HG02588 (cell line): ENCODE measurements at regions not wholly inside any gene's neighbourhood (a gene's known extent, or its start where the extent isn't known, plus 50 kb on each side); places are given as distances from the start of the nearest gene placed in this dataset.

Experiments
- ATAC-seq: cut with Tn5 transposase; IDR thresholded peaks from one replicate; pipeline ENCODE4 v1.9.1; 2021; ENCODE audit warnings: mild to moderate bottlenecking, moderate library complexity; ENCODE audit not compliant: unreplicated experiment

DNA sequence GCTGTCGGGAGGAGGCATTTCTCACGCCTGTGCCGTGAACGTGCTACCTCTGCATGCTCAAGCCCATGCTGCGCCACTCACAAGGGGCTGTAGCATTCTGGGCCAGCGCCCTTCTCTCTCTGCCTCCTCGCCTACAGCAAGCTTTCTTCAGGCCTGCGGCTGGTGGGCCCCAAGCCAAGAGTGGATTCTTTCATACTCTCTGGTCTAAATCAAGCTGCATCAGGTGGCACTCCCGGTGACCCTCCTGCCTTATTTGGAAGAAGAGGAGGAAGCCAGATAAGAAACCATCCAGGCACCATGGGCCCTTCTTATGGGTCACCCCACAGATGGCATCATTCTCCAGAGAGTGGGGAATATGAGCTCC, 86.7 kb upstream of the DUSP5 start:
- no peak for ATAC-seq

DNA sequence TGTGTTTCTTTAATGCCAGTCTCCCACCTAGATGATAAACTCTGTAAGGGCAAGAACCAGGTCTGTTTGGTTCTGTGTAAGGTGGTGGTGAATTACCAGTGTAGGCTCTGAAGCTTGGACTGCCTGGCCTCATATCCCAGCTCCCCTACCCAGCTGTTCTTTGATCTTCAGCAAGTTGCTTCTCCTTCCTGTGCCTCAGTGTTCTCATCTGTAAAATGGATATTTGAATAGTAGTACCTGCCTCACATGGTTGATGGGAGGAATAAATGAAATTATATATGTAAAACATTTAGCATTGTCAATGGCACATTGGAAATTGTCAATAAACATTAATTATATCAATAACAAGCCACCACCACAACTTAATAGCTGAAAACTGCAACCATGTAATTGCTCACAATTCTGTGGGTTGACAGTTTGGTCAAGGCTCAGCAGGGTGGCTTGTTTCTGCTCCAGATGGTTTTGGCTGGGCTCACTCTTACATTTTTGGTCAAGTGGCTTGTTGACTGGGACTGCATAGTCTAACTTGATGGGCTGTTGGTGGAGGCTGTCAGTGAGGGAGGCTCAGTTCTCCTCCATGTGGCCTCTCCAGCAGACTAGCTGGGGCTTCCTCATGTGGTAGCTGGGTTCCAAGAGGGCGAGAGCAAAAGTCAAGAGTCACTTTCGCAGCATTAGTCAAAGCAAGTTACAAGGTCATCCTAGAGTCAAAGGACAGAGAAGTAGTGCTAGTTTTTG, 84.5 kb upstream of the DUSP5 start:
- no peak for ATAC-seq

DNA sequence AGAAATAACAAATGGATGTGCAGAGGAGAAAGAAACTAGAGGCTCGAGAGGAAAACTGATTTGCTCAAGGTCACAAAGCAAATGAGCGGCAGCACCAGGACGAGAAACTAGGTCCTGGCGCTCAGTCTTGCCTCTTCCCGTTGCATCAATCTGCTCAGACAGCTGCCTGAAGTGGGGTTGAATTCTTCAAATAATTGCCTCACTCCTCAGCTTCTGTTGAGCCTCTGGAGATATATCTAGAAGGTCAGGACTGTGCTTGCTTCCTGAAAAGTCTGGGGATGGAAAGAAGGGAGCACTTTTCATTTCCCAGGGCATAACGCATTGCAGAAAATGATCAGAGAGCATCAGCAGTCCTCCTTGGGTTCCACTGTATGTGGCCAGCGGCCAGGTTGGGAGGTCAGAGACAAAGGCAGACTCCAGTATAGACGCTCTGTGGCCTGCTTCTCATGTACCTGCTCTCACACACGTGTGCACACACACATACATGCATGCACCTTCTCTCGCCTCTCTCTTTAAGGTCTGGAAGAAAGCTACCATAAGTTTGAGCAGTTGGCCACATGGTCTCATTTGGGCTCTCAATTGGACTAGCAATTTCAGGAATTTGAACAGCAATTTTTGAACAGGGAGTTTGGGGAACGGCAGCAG, 83.7 kb upstream of the DUSP5 start:
- ATAC-seq: peak; percentile 5

GRCh38 chr10:110414548-110415309, 83.0 kb upstream of the DUSP5 start:
- ATAC-seq: peak; percentile 84

- no peak for ATAC-seq
These were observed 81.9 kb upstream of the DUSP5 start for GRCh38 chr10:110415809-110416208.

- no peak for ATAC-seq
These were observed 80.7 kb upstream of the DUSP5 start for GRCh38 chr10:110416776-110417711.

DNA sequence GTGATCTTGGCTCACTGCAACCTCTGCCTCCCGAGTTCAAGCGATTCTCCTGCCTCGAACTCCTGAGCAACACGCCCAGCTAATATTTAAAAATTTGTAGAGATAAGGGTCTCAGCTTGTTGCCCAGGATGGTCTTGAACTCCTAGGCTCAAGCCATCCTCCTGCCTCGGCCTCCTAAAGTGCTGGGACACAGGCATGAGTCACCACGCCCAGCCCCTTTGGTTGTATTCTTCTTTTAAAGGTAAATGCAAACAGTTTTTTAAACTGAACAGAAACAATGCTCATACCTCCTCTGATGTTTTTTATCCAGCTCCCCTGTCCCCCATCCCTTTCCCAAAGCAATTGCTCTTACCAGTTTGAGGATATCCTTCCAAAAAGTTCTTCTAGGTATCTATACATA, 79.5 kb upstream of the DUSP5 start:
- no peak for ATAC-seq

DNA sequence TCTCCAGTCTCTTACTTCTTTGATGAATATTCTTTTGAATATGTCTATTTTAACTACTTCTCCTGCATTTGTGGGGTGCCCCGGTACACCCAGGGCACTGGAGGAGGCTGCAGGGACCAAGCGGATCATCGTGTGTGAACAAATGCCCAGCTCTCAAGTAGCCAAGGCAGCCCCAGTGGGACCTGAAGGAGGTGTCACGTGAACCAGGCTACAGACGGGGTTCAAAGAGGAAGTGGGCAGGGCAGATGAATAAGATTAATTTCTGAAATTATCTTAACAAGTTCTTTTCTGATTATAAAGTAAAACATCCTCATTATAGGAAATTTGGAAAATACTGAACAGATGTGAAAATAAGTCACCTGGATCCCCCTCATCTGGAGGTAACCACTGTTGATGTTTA, 78.4 kb upstream of the DUSP5 start:
- no peak for ATAC-seq

- no peak for ATAC-seq
These were observed 77.1 kb upstream of the DUSP5 start for GRCh38 chr10:110420401-110421193.

- ATAC-seq: no peak
These were observed 76.1 kb upstream of the DUSP5 start for GRCh38 chr10:110421512-110422138.

GRCh38 chr10:110422548-110422947, 75.2 kb upstream of the DUSP5 start:
- no peak for ATAC-seq

DNA sequence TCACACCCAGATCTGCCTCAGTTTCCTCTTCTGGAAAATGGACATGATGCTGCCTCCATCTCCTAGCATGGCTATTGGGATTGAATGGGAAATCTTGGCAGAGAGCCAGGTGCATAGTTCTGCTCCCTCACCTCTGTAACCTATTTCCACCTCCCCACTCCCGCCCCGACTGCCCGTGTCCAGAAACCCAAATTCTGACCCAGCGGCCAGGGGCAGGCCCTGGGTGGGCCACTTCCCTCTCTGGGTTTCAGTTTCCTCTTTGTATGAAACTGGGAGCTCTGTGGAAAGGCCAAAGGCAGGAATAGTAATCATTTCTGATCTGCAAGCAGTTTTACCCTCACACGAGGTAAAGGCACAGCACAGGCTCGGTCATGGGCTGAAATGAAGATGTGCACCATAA, 74.1 kb upstream of the DUSP5 start:
- ATAC-seq: no peak

DNA sequence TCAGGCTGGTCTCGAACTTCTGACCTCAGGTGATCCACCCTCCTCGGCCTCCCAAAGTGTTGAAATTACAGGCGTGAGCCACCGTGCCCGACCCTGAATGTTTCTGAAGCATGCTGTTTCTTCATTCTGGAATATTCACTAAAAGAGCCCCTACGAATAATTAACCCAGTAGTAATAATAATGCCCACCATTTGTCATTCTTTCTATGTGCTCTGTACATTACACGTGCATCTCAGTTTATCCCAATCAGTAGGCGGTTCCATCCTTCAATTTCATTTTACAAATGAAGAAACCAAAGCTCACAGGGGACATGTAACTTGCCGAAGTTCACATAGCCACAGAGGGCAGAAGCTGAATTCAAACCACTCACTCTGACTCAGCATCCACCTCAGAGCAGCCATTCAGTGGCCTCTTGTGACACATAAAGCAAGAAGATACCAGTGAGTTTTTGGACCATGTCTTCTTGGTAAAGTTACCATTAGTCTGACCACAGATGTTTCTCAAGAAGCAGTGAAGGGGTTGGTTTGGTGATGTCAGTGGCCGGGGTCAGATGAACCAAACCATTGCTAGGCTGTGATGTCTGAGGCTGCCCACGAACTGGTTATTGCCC, 71.9 kb upstream of the DUSP5 start:
- ATAC-seq: peak; percentile 65

GRCh38 chr10:110426294-110427181, 71.2 kb upstream of the DUSP5 start:
- no peak for ATAC-seq

DNA sequence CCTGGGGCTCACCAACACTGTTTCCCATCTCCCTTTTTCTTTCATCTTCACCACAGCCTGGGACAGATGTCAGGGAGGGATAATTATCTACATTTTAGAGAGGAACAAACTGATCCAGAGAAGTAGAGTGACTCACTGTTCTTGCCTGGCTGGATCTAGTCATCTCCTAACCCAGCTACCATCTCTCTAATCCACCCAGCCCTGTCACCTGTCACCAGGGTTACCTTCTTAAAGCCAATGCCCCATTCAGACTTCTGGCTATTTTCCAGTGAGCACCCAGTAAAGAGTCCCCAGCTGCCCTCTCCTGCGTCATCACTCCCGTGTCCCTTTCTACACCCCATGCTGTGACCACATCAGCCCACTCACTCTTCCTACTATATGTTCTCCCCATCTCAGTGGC, 68.4 kb upstream of the DUSP5 start:
- ATAC-seq: no peak

DNA sequence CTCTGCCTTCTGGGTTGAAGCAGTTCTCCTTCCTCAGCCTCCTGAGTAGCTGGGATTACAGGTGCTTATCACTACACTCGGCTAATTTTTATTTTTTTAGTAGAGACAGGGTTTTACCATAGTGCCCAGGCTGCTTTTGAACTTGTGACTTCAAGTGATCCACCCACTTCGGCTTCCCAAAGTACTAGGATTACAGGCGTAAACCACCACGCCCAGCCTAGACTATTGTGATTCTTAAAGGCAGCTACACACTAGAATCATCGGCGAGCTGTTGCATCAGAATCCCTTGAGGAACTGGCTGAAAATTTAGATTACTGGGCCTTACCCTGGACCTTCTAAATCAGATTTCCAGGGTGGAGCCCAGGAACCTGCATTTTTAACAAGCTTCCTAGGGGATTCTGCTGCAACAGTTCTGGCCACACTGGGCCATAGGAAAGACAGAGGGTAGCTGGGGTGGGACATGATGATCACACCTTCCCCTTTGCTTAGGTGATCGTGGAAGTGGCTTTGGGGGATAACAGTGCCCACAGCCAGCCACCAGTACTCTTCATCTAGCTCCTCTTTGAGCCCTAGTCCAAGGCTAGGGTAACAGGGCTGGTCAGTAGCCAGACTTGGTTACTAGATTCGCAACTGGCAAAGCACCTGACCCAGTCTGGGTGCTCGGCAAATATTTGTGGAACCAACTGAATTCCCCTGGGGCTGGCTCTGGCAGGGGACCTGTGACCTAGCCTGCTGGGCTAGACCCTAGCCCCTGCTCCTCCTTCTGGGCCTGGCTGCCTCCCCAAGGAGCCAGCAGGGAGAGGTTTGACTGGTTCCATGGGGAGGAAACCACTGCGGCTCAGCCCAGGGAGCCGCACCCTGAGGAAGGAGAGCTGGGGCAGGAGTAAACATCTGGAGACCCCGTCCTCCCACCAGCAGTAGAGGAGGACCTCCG, 67.1 kb upstream of the DUSP5 start:
- ATAC-seq: no peak

DNA sequence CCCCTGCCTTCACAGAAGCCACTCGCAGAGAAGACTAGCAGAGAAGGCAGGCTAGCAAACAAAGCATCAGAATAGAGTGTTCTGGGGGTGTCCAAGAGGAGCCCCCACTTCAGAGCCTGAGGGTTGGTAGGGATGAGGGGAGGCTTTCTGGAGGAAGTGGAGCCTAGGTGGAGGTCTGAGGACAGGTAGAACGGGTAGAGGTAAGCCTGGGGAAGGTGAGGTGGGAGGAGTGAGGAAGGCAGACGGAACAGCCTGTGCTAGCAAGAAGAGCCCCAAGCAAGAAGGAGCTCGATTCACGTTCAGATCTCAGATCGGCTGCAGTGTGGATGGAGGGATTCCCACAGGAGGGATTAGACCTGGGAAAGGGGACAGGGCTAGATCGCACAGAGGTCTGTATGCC, 66.0 kb upstream of the DUSP5 start:
- no peak for ATAC-seq
